HG02938 (cell line): ENCODE measurements at regions not wholly inside any gene's neighbourhood (a gene's known extent, or its start where the extent isn't known, plus 50 kb on each side); places are given as distances from the start of the nearest gene placed in this dataset.

Experiments
- ATAC-seq: cut with Tn5 transposase; IDR thresholded peaks from one replicate; pipeline ENCODE4 v1.9.1; 2021; ENCODE audit warnings: mild to moderate bottlenecking, moderate library complexity; ENCODE audit not compliant: unreplicated experiment

DNA sequence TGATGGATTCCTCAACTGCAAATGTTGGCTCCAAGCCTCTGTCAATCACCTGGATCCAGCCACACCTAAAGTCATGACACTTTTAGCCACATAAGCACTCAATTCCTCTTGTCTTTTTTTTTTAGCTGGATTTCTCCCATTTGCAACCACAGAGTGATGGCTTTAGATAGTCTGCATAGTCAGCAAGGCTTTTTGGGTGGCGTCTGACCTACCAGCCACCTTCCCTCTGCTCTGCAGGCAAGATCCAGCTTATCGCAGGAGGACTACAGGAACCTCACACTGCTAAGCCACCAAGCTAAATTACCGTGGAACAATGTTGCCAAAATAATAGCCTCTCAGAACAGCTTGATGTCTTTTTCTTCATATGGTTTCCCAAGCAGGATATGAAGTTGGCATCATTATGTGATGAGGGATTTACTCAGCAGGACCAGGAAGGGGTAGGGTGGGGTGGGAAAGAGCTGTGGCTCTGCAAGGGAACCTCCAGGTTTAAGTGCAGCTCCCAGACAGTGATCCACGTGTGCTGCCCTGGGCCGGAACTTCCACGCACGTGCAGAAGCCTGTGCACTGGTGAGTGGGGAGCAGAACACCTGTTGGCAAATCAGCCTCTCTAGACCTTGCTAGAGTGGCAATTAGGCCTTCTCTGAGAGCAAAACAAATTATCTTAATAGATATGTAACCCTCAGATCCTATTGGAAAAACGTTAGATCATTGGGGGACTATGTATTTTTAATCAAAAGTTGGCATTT lies 170.6 kb upstream of the NCK2 start:
- no peak for ATAC-seq

- ATAC-seq: no peak
Measured at GRCh38 chr2:105573490-105573889, 171.2 kb upstream of the NCK2 start.

DNA sequence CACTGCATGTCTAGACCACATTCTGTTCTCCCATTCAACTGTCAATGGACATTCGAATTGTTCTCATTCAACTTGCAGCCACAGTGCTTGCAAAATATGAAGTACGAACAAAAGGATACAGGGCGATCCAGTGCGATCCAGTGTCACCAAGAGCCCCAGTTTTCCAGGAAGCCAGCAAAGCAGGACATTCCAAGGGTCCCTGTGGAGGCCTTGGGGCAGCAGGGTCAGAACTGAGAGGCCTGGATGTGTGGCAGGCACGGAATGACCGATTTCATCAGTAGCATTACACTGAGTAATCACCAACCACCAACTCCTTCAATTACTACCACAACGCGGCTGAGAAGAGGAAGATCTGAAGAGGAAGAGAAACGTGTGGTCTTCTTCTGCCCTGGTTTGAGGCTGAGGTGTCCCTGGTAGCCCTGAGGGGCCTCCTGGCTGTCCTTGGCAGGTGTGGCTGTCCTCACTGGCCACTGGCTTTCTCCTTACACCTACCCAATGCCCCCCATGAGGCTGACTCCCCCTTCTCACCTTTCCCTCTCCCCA lies 172.7 kb upstream of the FHL2 start:
- no peak for ATAC-seq

DNA sequence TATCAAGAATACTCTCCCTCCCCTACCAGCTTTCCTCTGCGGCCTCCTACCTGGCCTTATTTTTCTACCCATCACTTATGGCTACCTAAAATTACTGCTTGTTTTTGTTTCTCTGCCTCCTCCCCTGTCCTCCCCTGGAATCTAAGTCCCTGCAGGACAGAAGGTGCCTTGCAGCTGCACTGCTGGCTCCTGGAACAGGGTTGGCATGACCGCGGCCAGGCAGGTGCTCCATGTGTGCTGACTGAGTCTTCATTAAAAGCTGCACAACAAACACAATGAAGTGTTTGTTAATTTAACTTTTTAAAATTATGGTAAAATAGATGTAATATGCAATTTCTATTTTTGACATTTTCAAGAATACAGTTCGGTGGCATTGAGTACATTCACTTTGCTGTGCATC lies 171.9 kb upstream of the FHL2 start:
- ATAC-seq: no peak

DNA sequence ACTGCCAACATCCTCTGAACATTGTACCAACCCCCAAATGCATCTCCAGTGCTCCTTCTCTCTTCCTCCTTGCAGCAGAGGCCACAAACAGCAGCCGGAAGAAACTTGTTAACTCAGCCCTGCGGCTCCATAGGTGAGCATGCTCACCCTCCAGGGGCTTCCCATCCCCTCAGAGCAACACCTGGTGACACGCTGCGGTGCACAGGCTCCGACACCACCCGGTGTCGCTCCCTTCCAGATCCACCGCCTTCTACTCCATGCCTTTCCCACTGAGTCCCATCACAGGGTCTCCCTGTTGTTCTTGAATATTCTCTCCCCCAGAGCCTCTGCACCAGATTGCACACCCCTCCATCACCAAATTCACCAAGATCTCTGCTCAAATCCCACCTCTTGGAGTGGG lies 171.5 kb upstream of the FHL2 start:
- no peak for ATAC-seq

DNA sequence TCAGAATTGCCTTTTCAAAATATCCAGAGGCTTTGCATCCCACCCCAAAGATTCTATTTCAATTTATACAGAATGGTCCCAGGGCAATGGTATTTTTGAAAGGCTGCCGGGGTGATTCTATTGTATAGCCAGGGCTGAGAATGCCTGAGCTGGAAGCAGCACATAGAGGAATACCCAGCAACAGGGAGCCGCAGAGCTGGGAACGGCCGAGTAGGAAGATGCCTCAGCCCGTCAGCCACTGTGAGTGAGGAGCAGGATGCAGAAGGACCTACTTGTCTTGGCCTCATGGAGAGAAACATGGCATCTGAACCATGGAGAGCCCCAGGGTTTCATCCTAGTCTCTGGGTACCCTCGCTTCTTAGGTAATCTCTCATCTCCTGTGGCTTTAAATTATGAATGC lies 170.8 kb upstream of the FHL2 start:
- ATAC-seq: no peak

DNA sequence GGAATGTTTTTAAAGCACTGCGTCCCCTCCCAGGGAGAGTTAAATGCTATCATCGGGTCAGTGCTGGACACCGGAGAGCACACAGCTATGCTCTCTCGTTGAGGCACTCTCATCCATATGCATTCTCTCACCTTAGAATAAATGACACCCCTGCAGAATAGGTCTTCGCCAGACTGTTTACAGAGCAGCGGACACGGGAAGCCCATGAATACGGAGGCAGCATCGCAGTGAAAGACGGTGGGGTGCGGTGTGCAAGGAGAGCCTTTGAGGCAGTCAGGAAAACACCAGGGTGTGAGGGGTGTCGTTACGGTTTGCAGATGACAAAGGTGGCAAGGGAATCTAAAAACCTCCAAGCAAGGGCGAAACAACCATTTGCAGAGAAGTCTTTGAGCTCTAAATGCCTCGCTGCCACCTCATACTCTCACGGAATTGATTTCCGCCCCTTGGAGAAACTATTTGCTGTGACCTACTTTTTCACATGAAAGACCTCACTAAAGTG lies 169.2 kb upstream of the FHL2 start:
- no peak for ATAC-seq

DNA sequence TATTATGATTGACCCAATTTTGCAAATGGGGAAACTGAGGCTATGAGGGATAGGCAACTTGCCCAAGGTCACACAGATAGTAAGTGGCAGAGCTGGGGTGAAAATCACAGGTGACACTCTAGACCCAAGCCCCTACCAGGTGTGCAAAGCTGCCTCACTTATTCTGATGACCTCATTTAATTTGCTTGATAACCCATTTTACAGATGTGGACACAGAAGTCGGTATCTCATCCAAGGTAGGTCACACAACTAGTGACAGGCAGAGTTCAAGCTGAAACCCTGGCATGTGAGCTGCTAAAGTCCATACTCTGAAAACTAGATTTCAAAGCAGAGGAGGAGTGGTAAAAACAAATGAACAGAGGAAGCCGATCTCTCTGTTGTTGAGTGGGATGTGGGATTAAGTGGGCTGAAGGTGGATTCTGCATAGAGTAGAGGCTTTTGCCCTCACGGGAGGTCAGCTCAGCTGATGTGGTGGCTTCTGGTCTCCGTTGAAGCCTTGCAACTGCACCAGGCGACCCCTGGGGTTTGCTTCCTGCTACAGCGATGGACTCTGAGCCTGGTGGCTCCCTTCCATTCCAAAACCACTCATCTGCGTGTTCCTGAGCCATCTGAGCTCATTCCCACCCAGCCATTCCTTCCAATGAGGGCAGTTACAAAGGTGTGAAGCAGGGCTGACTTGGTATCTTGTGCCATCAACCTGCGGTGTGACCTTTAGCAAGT lies 164.3 kb upstream of the FHL2 start:
- ATAC-seq: no peak

GRCh38 chr2:105561401-105561800 lies 162.6 kb upstream of the FHL2 start:
- no peak for ATAC-seq

- no peak for ATAC-seq
Measured at GRCh38 chr2:105560157-105560556, 161.3 kb upstream of the FHL2 start.

DNA sequence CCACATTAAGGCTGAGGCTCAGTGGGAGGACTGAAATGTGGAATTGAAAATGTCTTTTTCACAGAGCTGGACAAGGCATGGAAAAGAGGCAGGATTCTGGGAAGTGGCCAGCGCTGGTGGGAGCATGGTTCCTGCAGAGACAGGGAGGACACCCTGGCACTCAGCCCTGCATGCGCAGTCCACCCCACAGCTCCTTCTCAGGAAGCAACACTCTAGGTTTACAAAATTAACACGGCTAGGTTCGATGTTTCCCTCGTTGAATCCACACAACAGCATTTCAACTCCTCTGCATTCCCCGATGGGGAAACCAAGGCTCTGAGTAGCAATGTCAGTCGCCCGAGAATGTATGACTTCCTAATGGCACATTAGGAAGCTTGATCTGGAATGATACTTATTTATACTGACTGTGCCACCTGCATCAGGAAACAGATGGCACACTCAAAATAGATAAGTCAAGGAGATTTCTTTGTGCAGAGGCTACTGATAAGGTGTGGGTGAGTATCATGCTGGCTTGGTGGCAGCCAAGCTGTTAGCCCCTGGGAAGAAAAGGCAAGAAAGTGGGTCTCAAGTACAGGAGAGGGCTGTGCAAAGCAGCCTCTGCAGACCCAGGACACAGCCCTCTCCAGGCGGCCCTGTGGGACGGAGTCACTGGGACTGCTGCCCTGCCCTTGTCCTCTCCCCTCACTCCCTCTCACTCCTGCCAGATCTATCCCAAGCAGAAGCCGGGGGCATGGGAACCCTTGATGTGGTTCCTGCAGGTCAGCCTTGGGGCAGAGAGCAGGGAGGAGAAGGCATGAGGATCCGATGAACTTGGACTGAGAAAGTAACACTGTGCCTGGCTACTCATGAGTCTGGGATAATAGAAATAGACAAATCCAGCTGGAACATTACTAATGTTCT lies 158.4 kb upstream of the FHL2 start:
- ATAC-seq: no peak

DNA sequence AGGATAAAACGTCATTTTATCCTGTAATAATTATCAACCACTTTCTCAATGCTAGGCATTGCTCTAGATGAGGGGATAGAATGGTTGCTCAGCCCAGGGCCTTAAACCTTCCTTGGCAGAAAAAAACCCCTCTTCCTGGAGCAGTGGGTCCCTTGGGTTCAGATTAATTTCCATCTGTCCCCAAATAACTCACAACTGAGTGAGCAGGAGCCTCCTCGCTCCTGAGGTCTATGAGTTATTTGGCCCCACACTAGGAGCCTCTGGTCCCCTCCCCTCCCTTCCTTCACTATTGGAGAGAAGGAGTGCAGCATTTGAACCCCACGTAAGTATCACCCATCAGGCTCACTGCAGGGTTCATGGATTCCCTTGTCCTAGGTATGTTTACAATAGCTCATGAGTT lies 157.5 kb upstream of the FHL2 start:
- no peak for ATAC-seq

- ATAC-seq: no peak
Measured at GRCh38 chr2:105554235-105554634, 155.4 kb upstream of the FHL2 start.

GRCh38 chr2:105553538-105554196 lies 154.8 kb upstream of the FHL2 start:
- ATAC-seq: no peak

GRCh38 chr2:105546628-105546974 lies 147.8 kb upstream of the FHL2 start:
- ATAC-seq: no peak

- ATAC-seq: peak; percentile 70
Measured at GRCh38 chr2:105545730-105546627, 147.1 kb upstream of the FHL2 start.

DNA sequence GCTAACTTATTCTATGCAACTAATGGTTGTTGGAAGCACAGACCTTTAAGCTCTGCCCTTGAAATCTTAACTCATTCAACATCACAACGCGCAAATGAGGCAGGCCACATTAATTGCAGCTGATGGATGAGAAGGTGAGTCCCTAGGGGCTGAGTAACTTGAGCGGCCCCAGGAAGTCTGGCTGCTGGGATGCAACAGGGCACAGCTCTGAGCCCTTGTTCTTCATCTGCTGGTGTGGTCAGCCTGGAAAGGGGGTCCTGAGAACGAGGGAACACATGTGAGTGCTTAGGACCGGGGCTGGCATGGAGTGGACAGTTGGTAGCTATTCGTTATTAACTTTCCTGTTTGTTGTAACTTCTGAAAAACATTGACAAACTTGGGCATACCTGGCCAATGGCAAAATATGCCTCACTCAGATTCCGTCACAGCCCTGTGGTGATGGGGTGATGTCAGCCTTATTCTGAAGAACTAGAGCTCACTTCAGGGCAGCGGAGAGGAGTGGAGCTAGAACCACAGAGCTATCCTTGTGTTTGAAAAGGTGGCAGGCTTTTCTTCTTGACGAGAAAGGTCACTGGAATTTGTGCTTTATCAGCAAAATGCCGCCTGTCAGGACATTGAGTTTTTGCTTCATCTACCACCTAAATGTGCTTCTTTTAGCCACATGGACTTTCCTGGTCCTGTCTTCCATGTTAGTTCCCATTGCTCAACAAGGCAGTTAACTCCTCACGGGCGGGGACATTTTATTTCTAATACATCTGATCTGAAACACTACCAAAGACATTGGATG lies 145.9 kb upstream of the FHL2 start:
- ATAC-seq: no peak

GRCh38 chr2:105541189-105542050 lies 142.6 kb upstream of the FHL2 start:
- no peak for ATAC-seq
